ENCODE measurements at regions not wholly inside any gene's neighbourhood (a gene's known extent, or its start where the extent isn't known, plus 50 kb on each side); places are given as distances from the start of the nearest gene placed in this dataset.

- H3K4me3 ChIP-seq (ENCODE audit: low read length) = no peak overlapping the region
- TF ChIP-seq, protein P1, sequence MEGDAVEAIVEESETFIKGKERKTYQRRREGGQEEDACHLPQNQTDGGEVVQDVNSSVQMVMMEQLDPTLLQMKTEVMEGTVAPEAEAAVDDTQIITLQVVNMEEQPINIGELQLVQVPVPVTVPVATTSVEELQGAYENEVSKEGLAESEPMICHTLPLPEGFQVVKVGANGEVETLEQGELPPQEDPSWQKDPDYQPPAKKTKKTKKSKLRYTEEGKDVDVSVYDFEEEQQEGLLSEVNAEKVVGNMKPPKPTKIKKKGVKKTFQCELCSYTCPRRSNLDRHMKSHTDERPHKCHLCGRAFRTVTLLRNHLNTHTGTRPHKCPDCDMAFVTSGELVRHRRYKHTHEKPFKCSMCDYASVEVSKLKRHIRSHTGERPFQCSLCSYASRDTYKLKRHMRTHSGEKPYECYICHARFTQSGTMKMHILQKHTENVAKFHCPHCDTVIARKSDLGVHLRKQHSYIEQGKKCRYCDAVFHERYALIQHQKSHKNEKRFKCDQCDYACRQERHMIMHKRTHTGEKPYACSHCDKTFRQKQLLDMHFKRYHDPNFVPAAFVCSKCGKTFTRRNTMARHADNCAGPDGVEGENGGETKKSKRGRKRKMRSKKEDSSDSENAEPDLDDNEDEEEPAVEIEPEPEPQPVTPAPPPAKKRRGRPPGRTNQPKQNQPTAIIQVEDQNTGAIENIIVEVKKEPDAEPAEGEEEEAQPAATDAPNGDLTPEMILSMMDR (IDR thresholded peaks at IDR 0.05; ENCODE audit: insufficient read depth, low read depth, low read length, missing control alignments) = no peak
- no peak for DNase-seq (ENCODE audit: low read depth)
These were observed 159.0 kb downstream of the CHIC2 start for GRCh38 chr4:53905276-53905940.

- DNase-seq (ENCODE audit: low read depth) = peak; percentile 78
These were observed 161.6 kb downstream of the CHIC2 start for GRCh38 chr4:53902786-53903185.

GRCh38 chr4:53900271-53900649, 164.1 kb downstream of the CHIC2 start:
- no peak for DNase-seq (ENCODE audit: low read depth)
- no peak overlapping the region for H3K4me3 ChIP-seq (ENCODE audit: low read length)
- TF ChIP-seq, protein P1 (IDR thresholded peaks at IDR 0.05; ENCODE audit: insufficient read depth, low read depth, low read length, missing control alignments) = no peak

More at GRCh38 chr4:53902786-53903185, 161.6 kb downstream of the CHIC2 start:
- TF ChIP-seq, protein P1 (IDR thresholded peaks at IDR 0.05; ENCODE audit: insufficient read depth, low read depth, low read length, missing control alignments) = no peak
- H3K4me3 ChIP-seq (ENCODE audit: low read length) = no peak overlapping the region

GRCh38 chr4:53899586-53900270, 164.7 kb downstream of the CHIC2 start:
- DNase-seq (ENCODE audit: low read depth) = no peak
- TF ChIP-seq, protein P1 (IDR thresholded peaks at IDR 0.05; ENCODE audit: insufficient read depth, low read depth, low read length, missing control alignments) = no peak
- no peak overlapping the region for H3K4me3 ChIP-seq (ENCODE audit: low read length)

- TF ChIP-seq, protein P1 (IDR thresholded peaks at IDR 0.05; ENCODE audit: insufficient read depth, low read depth, low read length, missing control alignments) = no peak
- no peak overlapping the region for H3K4me3 ChIP-seq (ENCODE audit: low read length)
- no peak for DNase-seq (ENCODE audit: low read depth)
These were observed 169.3 kb downstream of the CHIC2 start for GRCh38 chr4:53895137-53895536.

- H3K4me3 ChIP-seq (ENCODE audit: low read length) = no peak overlapping the region
- DNase-seq (ENCODE audit: low read depth) = no peak
- TF ChIP-seq, protein P1 (IDR thresholded peaks at IDR 0.05; ENCODE audit: insufficient read depth, low read depth, low read length, missing control alignments) = no peak
These were observed 173.9 kb downstream of the CHIC2 start for GRCh38 chr4:53890461-53890860.
